IPS-18c (cell line): ENCODE measurements at regions not wholly inside any gene's neighbourhood (a gene's known extent, or its start where the extent isn't known, plus 50 kb on each side); places are given as distances from the start of the nearest gene placed in this dataset.

Experiments used
- H3K4me3 ChIP-seq: 2 replicates; pipeline ENCODE4 v1.7.0; 2013; ENCODE audit warnings: low read depth, mild to moderate bottlenecking, low read length, moderate library complexity; ENCODE audit not compliant: insufficient read depth
- H3K9me3 ChIP-seq: one replicate; pipeline ENCODE4 v1.6.1; 2013; ENCODE audit warnings: mild to moderate bottlenecking, low read length, moderate library complexity; ENCODE audit not compliant: control insufficient read depth, insufficient read depth

- Histone ChIP-seq H3K9me3 (no peaks in the 10 kb centered on the region), H3K4me3 (no peak overlapping the region)
Observed at GRCh38 chr12:61701471-61701870, 558.7 kb upstream of the USP15 start.

- H3K9me3 ChIP-seq, result no peaks in the 10 kb centered on the region
- no peak overlapping the region for H3K4me3 ChIP-seq
Observed at GRCh38 chr12:61706783-61707182, 553.4 kb upstream of the USP15 start.

- no peaks in the 10 kb centered on the region for H3K9me3 ChIP-seq
Observed at GRCh38 chr12:61713121-61713520, 547.1 kb upstream of the USP15 start.

GRCh38 chr12:61717986-61718385 is 542.2 kb upstream of the USP15 start:
- H3K9me3 ChIP-seq, result no peaks in the 10 kb centered on the region
- no peak overlapping the region for H3K4me3 ChIP-seq

More at GRCh38 chr12:61713121-61713520, 547.1 kb upstream of the USP15 start:
- no peak overlapping the region for H3K4me3 ChIP-seq

- H3K4me3 ChIP-seq, result no peak overlapping the region
- no peaks in the 10 kb centered on the region for H3K9me3 ChIP-seq
Observed at GRCh38 chr12:61739925-61740324, 520.3 kb upstream of the USP15 start.

- no peak overlapping the region for H3K4me3 ChIP-seq
- H3K9me3 ChIP-seq, result no peaks in the 10 kb centered on the region
Observed at GRCh38 chr12:61750604-61751003, 509.6 kb upstream of the USP15 start.

- no peak overlapping the region for H3K4me3 ChIP-seq
- no peaks in the 10 kb centered on the region for H3K9me3 ChIP-seq
Observed at GRCh38 chr12:61754214-61754613, 506.0 kb upstream of the USP15 start.

GRCh38 chr12:61757831-61758505 is 502.2 kb upstream of the USP15 start:
- Histone ChIP-seq H3K9me3 (no peaks in the 10 kb centered on the region), H3K4me3 (no peak overlapping the region)

- H3K4me3 ChIP-seq, result no peak overlapping the region
- H3K9me3 ChIP-seq, result no peaks in the 10 kb centered on the region
Observed at GRCh38 chr12:61758661-61759060, 501.5 kb upstream of the USP15 start.

- Histone ChIP-seq H3K9me3 (no peaks in the 10 kb centered on the region), H3K4me3 (no peak overlapping the region)
Observed at GRCh38 chr12:61765926-61766325, 494.3 kb upstream of the USP15 start.

GRCh38 chr12:61780435-61780834 is 479.8 kb upstream of the USP15 start:
- no peaks in the 10 kb centered on the region for H3K9me3 ChIP-seq
- H3K4me3 ChIP-seq, result no peak overlapping the region

- Histone ChIP-seq H3K9me3 (no peaks in the 10 kb centered on the region), H3K4me3 (no peak overlapping the region)
Observed at GRCh38 chr12:61781021-61781581, 479.1 kb upstream of the USP15 start.

GRCh38 chr12:61796846-61797245 is 463.4 kb upstream of the USP15 start:
- Histone ChIP-seq H3K9me3 (no peaks in the 10 kb centered on the region), H3K4me3 (no peak overlapping the region)

- H3K4me3 ChIP-seq, result no peak overlapping the region
- no peaks in the 10 kb centered on the region for H3K9me3 ChIP-seq
Observed at GRCh38 chr12:61797266-61797665, 462.9 kb upstream of the USP15 start.

- H3K4me3 ChIP-seq, result no peak overlapping the region
- H3K9me3 ChIP-seq, result no peaks in the 10 kb centered on the region
Observed at GRCh38 chr12:61798778-61799177, 461.4 kb upstream of the USP15 start.

GRCh38 chr12:61804301-61804700 is 455.9 kb upstream of the USP15 start:
- H3K9me3 ChIP-seq, result peaks cover 2% of the 10 kb centered on the region
- H3K4me3 ChIP-seq, result no peak overlapping the region

- Histone ChIP-seq H3K4me3 (no peak overlapping the region), H3K9me3 (peaks cover 2% of the 10 kb centered on the region)
Observed at GRCh38 chr12:61808856-61809255, 451.3 kb upstream of the USP15 start.

- Histone ChIP-seq H3K9me3 (peaks cover 2% of the 10 kb centered on the region), H3K4me3 (no peak overlapping the region)
Observed at GRCh38 chr12:61810486-61810885, 449.7 kb upstream of the USP15 start.

- no peaks in the 10 kb centered on the region for H3K9me3 ChIP-seq
Observed at GRCh38 chr12:61821381-61821780, 438.8 kb upstream of the USP15 start.

More at GRCh38 chr12:61821381-61821780, 438.8 kb upstream of the USP15 start:
- H3K4me3 ChIP-seq, result no peak overlapping the region
